Putamen (tissue), 1 donor: ENCODE measurements at regions not wholly inside any gene's neighbourhood (a gene's known extent, or its start where the extent isn't known, plus 50 kb on each side); places are given as distances from the start of the nearest gene placed in this dataset.
"Not testable (repeated sequence)": the region's sequence is repeated elsewhere in the genome, so short reads cannot be mapped to it uniquely, and the experiment has no call there.

Experiments used
- DNase-seq: peaks from one replicate; pipeline ENCODE4 v3.0.0-alpha.2; 2016; ENCODE audit warnings: low spot score

DNA sequence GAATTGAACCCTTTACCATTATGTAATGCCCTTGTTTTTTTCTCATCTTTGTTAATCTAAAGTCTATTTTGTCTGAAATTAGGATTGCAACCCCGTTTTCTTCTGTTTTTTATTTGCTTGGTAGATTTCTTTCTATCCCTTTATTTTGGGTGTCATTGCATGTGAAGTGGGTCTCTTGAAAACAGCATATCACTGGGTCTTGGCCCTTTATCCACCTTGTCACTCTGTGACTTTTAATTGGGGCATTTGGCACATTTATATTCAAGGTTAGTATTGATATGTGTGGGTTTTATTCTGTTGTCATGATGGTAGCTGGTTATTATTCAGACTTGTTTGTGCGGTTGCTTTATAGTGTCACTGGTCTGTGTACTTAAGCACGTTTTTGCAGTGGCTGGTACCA lies 117.4 kb upstream of the MARCHF11 start:
- DNase-seq = no peak

DNA sequence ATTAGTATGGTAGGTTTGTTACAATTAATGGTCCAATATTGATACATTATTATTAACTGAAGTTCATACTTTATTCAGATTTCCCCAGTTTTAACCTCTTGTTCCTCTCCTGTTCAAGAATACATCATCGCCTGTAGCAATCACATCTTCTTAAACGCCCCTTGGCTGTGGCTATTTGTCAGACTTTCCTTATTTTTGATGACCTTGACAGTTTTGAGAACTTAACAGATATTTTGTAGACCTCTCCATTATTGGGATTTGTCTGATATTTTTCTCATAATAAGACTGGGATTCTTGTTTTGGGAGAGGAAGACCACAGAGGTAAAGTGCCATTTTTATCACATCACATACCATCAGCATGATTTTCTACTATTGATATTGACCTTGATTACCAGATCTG lies 112.3 kb upstream of the MARCHF11 start:
- DNase-seq = no peak

DNA sequence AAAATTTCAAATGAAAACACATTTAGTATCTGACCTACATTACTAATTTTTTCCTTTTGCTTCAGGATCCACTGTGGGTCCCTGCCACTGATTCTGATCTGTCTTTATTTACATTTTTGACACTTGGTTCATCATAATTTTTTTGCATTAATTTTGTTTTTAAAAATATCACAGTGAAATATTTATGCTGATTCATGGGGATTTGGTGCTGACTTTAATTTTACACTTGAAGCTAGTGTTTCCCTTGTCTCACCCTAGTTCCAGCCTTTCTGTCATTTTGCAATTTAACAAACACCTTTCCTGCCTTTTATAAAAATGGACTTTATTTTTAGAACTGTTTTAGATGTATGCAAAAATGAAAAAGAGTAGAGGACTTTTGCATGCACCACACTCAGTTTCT lies 111.9 kb upstream of the MARCHF11 start:
- no peak for DNase-seq

DNA sequence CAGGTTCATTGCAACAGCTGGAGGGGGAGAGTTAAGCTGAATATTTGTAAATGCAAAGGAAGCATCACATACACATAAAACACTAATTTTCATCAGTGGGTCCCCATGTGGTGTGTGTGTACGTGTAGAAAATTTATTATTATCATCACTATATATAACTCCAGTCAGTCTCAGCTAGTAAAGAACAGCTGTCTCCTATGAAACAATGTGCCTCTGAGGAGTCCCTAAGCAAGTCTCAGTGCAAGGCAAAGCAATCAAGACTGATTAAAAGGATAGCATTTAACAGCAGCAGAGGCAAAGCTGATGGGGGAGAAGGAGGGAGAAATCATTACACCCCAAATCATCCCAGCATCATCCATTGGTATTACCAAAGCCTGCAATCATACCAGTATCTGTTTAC lies 104.2 kb upstream of the MARCHF11 start:
- DNase-seq = no peak

DNA sequence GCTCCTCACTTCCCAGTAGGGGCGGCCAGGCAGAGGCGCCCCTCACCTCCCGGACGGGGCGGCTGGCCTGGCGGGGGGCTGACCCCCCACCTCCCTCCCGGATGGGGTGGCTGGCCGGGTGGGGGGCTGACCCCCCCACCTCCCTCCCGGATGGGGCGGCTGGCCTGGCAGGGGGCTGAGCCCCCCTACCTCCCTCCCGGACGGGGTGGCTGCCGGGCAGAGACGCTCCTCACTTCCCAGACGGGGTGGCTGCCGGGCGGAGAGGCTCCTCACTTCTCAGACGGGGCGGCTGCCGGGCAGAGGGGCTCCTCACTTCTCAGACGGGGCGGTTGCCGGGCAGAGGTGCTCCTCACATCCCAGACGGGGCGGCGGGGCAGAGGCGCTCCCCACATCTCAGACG lies 97.3 kb upstream of the MARCHF11 start:
- DNase-seq = not testable (repeated sequence)

DNA sequence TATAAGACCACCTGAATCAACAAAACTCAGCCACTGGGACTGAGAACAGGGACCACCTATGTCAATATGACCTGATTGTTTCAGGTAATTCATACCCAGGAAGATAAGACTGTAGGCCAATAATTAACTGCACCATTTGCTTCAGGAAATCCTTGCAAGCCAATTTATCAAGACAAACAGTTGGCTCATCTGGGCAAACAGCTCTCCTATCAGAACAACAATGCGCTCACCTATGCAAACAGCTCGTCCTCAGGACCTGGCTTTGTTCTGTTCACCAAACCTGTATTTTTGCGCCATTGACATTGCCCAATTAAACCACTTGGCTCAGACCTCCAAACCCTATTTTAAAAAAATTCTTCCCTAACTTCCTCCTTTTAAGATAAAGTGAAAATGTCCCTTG lies 92.3 kb upstream of the MARCHF11 start:
- DNase-seq = no peak

DNA sequence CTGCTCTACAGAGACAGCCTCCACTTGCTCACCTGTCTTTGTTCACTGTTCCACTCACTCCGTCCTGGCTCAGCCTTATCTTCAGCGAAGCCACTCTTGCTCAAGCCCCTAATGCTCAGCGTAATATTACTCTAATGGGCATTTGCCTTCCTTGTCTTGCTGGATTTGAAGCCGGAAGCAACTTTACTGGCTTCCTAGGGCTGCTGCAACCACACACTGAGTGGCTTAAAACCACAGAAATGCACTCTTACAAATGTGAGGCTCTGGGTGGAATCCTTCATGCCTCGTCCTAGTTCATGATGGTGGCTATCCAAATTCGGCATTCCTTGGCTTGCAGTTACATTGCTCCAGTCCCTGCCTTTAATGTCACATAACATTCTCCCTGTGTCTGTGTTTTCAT lies 85.5 kb upstream of the MARCHF11 start:
- no peak for DNase-seq

DNA sequence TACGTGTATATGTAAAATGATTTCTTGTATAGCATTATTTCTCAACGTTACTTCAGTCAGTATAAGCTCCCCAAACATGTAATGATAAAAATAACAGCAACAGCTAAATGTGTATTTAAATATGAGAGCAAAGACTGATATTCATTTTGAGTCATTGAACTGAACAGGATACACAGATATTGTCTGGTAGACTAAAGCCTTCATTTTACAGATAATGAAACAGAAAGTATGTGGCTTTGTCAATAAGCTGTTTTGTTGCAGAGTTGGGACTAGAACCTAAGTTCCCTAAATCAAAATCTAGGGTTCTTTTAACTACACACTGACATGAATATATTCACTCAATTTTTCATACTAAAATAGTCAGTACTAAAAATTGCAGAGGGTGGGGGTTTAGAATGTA lies 80.4 kb upstream of the MARCHF11 start:
- no peak for DNase-seq

DNA sequence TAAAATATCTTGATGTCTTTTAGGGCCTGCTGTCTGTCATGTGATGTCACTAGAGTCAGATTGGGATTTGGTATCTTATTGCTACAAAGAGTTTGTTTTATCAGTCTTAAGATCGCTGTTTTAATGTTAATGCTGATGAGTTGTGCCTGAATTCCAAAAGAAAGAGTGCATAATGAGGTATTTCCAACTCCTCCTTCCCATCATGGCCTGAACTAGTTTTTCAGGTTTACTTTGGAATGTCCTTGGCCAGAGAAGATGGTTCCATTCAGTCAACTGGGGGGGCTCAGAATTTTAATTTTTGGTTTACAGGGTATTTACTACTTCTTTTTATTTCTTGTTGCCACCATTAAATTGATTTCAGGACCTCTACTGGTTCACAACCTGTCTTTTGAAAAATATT lies 74.3 kb upstream of the MARCHF11 start:
- DNase-seq = no peak

DNA sequence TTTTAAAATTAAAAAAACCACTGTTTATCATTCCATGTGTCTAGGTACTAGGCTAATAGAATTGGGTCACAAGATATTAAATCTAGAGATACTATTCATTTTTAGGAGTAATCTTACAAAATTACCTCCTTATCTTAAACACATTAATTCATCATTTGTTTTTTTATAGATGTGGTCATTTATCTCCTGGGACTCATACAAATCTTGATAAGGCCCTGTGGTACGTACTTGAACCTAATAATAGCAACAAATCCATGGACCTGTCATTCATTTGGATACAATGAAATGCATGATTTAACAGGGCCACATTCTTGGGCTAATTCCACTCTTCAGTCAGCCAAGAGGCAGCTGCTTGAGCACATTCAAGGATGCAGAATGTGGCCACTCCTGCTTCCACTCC lies 66.4 kb upstream of the MARCHF11 start:
- no peak for DNase-seq

DNA sequence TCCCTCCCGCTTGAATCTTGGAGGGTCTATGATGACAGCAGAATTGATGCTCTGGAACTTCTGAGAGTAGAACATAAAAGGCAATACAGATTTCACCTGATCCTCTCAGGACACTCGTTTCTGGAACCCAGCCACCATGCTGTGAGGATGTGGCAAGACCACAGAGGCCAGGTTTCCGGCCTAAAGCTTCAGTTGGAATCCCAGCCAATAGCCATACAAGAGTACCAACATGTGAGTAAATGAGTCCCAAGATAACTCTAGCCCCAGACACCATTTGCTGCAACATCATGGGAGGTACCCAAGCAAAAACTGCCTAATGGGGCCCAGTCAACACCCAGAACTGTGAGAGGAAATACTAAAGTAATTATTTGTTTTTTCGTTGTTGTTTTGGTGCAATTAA lies 65.7 kb upstream of the MARCHF11 start:
- no peak for DNase-seq

DNA sequence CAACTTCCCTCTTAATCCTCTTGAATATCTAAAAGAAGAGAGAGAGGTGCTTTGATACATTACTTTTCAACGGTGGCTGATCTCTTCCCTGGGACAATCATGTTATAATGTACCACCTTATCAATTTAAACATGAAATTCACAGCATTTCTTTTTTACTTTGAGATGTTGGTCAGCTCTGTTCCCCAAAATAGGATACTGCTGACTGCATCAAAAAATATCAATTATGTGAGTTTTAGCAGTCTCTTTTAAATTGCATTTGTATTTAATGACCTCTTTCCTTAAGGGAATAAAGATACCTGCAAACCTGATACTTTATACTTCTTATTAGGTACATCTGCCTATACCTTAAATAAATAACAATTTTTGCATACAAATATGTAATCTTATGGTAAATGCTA lies 58.4 kb upstream of the MARCHF11 start:
- DNase-seq = no peak

DNA sequence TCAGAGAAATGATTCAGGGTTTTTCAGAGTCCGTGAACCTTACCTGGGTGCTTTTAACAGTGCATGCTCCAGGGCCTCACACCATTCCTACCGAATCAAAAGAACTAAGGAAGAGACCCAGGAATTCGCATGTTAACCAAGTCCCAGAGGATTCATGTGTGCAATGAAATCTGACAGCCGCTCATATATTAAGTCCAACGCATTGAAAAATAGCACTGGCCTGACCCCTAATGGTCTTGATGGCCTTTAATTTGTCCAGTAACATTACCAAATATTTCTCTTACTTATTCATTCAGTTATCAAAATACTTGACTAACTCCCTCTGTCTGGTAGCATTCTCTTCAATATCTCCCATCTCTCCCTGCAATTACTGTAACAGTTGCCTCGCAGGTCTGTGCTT lies 55.0 kb upstream of the MARCHF11 start:
- no peak for DNase-seq

DNA sequence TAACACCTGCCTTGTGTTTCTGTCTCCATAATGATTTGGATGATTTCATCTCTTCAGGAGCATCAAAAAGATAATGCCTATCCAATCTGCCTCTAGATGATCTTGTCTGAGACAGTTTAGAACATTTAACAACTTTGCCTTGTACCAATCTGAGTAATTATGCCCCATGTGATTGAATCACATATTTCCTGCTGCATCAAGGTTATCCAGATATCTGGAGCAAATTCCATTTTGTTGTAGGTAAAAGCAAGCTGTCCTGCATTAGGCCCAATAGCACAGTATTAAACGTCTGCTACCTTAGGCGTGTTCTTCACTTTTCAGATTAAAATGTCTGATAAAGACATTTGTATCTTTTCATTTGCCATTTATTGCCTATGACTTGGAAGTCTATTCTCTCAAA lies 54.1 kb upstream of the MARCHF11 start:
- no peak for DNase-seq

DNA sequence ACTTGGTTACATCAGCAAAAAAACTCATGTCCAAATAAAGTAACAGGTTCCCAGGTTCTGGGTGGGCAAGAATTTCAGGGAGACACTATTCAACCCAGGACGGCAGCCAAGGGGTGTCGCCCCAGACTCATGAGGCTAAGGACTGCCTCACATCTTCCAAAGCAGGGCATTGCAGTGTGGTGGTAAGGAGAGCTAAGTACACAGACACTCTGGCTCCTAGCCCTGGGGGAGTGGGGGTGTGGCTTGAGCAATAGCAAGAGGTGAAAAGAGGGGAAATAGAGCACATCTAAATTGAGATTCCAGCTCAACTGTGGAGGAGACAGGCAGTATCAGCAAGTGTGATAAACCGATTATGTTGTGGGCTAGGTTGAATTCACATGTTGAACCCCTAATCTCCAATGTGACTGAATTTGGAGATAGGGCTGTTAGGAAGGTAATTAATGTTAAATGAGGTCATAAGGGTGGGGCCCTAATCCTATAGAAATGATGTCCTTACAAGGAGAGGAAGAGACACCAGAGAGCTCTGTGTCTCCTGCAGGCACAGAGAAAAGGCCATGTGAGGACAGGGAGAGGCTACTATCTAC lies 49.9 kb upstream of the MARCHF11 start:
- no peak for DNase-seq
